Hematopoietic multipotent progenitor cell (in vitro differentiated cells): ENCODE measurements at regions not wholly inside any gene's neighbourhood (a gene's known extent, or its start where the extent isn't known, plus 50 kb on each side); places are given as distances from the start of the nearest gene placed in this dataset.

Source experiments
- DNase-seq, 3 donors: peaks; one replicate each; pipeline ENCODE4 v3.0.0-alpha.2; 2011 to 2015; ENCODE audit warnings: low read depth in 2 of 3, low spot score in 2 of 3

DNA sequence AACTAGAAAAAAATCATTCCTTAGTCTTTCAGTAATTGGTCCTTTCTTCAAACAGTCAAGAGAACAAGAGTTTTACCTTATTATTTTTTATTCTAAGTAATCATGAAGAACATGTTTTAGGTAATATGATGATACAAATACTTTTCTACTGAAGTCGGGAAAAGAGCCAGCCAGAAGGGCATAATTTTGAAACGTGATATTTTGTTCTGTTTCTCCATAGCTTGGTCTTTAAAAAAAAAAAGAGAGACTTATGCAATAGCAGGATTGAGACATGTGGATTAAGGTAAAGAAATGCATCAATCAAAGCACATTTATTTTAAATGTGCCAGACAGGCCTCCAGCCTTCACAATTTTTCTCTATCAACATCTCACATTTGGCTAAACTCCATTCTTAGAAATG, 1016.8 kb downstream of the CNTNAP5 start:
- DNase-seq, result no peak

- no peak for DNase-seq
Measured at GRCh38 chr2:125042727-125043126, 1017.6 kb downstream of the CNTNAP5 start.

GRCh38 chr2:125070726-125071505, 1045.8 kb downstream of the CNTNAP5 start:
- no peak for DNase-seq

DNA sequence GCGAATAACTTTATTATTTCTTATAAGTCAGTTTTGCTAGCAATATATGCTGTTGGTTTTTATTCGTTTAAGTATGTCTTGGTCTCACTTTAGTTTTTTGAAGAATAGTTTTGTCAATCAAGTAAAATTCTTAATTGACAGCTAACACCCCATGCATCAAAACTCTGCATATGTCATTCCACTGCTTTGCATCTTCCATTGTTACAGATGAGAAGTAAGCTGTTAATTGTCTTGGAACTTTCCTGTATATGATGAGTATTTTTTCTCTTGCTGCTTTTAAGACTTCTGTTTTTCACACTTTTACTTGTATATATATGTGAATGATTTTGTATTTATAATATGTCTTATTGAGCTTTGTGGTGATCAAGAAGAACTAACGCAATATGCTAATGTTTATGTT, 1048.4 kb downstream of the CNTNAP5 start:
- no peak for DNase-seq

GRCh38 chr2:125085904-125086303, 1060.8 kb downstream of the CNTNAP5 start:
- DNase-seq, result no peak

GRCh38 chr2:125086313-125087184, 1061.5 kb downstream of the CNTNAP5 start:
- DNase-seq, result no peak

GRCh38 chr2:125092276-125093009, 1067.4 kb downstream of the CNTNAP5 start:
- DNase-seq, result no peak

DNA sequence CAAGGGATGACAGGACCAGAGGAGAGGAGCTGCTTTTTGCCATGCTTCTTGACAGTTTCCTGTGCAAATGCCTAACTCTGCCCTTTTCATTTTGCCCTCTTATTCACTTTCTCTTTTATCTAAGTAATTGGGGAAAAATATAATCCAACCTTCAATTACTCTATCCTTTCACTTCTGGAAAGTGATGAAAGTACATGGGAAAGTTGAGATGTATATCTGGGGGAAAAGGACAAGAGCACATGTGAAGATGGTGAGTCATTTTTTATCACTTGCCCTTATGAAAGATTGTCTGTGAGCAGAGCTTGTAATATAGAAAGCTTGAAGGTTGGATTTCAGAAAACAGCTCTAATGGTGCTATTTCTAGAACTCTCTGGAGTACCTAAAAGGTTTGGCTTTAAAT, 1070.7 kb downstream of the CNTNAP5 start:
- no peak for DNase-seq

- no peak for DNase-seq
Measured at GRCh38 chr2:125106710-125107109, 1081.6 kb downstream of the CNTNAP5 start.

DNA sequence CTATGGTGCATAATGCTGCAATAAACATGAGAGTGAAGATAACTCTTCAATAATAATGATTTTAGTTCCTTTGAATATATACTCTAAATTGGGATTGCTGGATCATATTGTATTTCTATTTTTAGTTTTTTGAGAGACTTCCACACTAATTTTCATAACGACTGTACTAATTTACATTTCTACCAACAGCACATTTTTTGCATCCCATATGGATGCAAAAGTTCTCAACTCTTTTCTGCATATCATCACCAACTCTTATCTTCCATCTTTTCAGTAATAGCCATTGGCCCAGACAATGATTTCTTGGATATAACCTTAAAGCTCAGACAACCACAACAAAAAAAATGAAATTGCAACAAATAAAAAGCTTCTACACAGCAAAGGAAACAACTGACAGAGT, 1082.4 kb downstream of the CNTNAP5 start:
- no peak for DNase-seq

GRCh38 chr2:125108251-125108650, 1083.2 kb downstream of the CNTNAP5 start:
- no peak for DNase-seq

GRCh38 chr2:125125902-125126301, 1100.8 kb downstream of the CNTNAP5 start:
- no peak for DNase-seq

DNA sequence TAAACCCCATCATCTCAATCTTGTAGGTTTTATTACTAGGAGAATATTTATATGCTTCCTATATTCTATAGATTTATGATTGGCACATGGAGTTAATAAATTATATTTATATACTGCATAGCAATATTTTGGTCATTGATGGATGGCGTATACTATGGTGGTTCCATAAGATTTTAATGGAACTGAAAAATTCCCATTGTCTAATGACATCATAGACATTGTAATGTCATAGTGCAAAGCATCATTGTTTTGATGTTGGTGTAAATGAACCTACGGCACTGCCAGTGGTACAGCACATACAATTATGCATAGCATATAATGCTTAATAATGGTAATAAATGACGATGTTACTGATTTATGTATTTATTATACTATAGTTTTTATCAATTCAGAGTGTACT, 1135.9 kb downstream of the CNTNAP5 start:
- DNase-seq, result no peak

GRCh38 chr2:125167152-125167551, 1142.1 kb downstream of the CNTNAP5 start:
- no peak for DNase-seq

- no peak for DNase-seq
Measured at GRCh38 chr2:125167820-125168219, 1142.7 kb downstream of the CNTNAP5 start.

DNA sequence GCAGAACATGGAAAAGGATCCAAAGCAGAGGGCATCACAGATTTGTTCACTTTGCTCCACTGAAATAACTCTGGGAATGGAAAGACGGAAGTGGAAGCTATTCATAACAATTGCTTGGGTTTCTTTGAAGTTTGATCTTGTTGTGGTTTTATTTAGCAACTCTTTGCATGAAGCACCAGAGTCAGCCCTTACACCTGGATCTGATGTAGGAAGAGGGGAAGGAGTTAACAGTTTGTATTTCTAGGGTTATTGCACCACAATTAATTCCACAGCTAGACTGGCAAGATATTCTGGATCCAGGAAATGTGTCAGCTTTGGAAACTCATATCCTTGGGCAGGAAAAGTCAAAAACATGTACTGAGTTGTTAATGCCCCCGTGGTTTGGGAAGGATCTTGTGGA, 1143.4 kb downstream of the CNTNAP5 start:
- DNase-seq, result no peak

GRCh38 chr2:125169022-125169763, 1144.1 kb downstream of the CNTNAP5 start:
- DNase-seq, result no peak

DNA sequence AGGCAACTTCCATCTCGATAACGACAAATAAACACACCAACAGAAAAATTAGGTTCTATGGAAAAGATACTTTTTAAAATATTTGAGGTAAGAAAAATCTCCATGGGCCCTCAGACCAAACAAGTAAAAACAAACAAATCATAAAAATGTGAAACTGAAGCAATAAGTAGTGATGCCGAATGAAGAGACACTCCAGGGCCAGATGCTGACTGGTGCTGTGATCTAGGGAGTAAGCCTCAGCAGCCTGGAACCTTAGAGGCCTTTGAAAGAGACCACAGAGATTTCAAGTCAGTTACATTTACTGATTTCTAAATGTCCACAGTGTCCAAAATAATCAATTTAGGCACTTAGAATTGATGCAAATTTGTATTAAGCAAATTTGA, 1144.7 kb downstream of the CNTNAP5 start:
- no peak for DNase-seq

DNA sequence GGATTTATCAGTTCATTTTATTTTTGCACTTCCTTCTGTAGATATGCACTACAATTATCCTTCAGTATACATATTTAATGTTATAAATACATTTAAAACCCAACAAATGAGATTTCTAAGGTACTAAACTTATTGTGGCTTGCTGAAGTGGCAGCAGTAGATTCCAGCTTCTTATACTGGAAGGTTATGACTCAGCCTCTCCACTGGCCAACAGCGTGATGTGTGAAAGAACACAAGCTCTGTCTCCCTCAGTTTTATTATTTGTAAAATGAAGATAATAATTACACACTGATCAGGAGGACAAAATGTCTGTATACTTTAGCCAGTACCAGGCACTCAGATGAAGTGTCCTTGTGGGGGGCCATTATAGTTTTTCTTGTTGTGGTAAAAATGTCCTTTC, 1147.1 kb downstream of the CNTNAP5 start:
- DNase-seq, result no peak

DNA sequence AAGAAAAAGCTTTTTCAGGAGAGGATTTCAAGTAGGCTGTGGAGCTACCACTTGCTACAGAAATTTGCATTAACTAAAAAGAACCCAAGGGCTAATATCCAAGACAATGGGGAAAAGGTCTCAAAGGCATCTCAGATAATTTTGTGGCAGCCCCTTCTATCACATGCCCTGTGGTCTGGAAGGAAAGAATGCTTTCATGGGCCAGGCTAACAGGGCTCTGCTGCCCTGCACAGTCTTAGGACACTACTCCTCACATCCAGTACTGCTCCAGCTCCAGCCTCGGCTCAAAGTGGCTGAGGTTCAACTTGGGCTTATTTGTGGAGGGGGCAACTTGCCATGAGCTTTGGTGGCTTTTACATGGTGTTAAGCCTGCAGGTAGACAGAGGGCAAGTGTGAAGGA, 1150.3 kb downstream of the CNTNAP5 start:
- no peak for DNase-seq
